Activated CD4-positive, alpha-beta T cell treated with anti-CD3 and anti-CD28 coated beads, Interleukin-2, amount 10 ng/mL, durations not matched to agents 7 days and 5 days (primary cell): ENCODE measurements at regions not wholly inside any gene's neighbourhood (a gene's known extent, or its start where the extent isn't known, plus 50 kb on each side); places are given as distances from the start of the nearest gene placed in this dataset.

Experiments used
- CTCF ChIA-PET: fragments of 350-600 bp; sonication (Branson Sonifier 250); formaldehyde crosslinking; loops from one replicate; lab custom pipeline; 2021; ENCODE audit warnings: antibody characterized with exemption; lab: Charles Lee
- POLR2A ChIA-PET: fragments of 350-600 bp; sonication (Branson Sonifier 250); formaldehyde crosslinking; loops from one replicate; lab custom pipeline; 2021; ENCODE audit warnings: antibody characterized with exemption; lab: Charles Lee
- DNase-seq: peaks from one replicate; pipeline ENCODE4 v3.0.0-alpha.2; 2020
- H3K27ac Mint-ChIP-seq: one replicate; pipeline ENCODE4 v1.8.0; 2021; ENCODE audit warnings: mild to moderate bottlenecking, moderate library complexity, mixed read lengths
- H3K27me3 Mint-ChIP-seq: one replicate; pipeline ENCODE4 v1.8.0; 2021; ENCODE audit warnings: mixed read lengths
- H3K36me3 Mint-ChIP-seq: one replicate; pipeline ENCODE4 v1.8.0; 2021; ENCODE audit warnings: low read depth, mixed read lengths
- H3K4me1 Mint-ChIP-seq: one replicate; pipeline ENCODE4 v1.8.0; 2021; ENCODE audit warnings: mixed read lengths
- H3K4me3 Mint-ChIP-seq: one replicate; pipeline ENCODE4 v1.8.0; 2021; ENCODE audit warnings: mild to moderate bottlenecking, moderate library complexity, mixed read lengths
- H3K9me3 Mint-ChIP-seq: one replicate; pipeline ENCODE4 v1.8.0; 2021; ENCODE audit warnings: mixed read lengths

- ChIA-PET CTCF (no interaction called here), POLR2A (no interaction called here)
- no peaks in the 10 kb centered on the region for H3K9me3 Mint-ChIP-seq
- no peak overlapping the region for H3K4me3 Mint-ChIP-seq
- peaks cover 4% of the 10 kb centered on the region for H3K27me3 Mint-ChIP-seq
- H3K4me1 Mint-ChIP-seq: no peaks in the 10 kb centered on the region
- peak; percentile 22 for DNase-seq
- no peak overlapping the region for H3K27ac Mint-ChIP-seq
- no peaks in the 10 kb centered on the region for H3K36me3 Mint-ChIP-seq
These were observed 1000.7 kb upstream of the LRRN3 start for GRCh38 chr7:110090110-110090820.

GRCh38 chr7:110095372-110096052 is 995.4 kb upstream of the LRRN3 start:
- DNase-seq: no peak
- CTCF ChIA-PET: interaction anchor here (0.5 kb wide), 1 partner anchor 431 kb away, joined by 3 read pairs; no protein-coding TSS in a partner anchor
- Mint-ChIP-seq H3K9me3 (no peaks in the 10 kb centered on the region), H3K27ac (no peak overlapping the region), H3K36me3 (no peaks in the 10 kb centered on the region), H3K4me1 (no peaks in the 10 kb centered on the region), H3K4me3 (no peak overlapping the region), H3K27me3 (peaks cover 4% of the 10 kb centered on the region)
- POLR2A ChIA-PET: no interaction called here

GRCh38 chr7:110104243-110104642 is 986.7 kb upstream of the LRRN3 start:
- H3K27ac Mint-ChIP-seq: no peak overlapping the region
- H3K27me3 Mint-ChIP-seq: no peaks in the 10 kb centered on the region
- no peaks in the 10 kb centered on the region for H3K36me3 Mint-ChIP-seq
- no peak for DNase-seq
- POLR2A ChIA-PET: no interaction called here
- CTCF ChIA-PET: no interaction called here
- H3K9me3 Mint-ChIP-seq: no peaks in the 10 kb centered on the region
- no peak overlapping the region for H3K4me3 Mint-ChIP-seq
- H3K4me1 Mint-ChIP-seq: no peaks in the 10 kb centered on the region

- no peak overlapping the region for H3K4me3 Mint-ChIP-seq
- no peaks in the 10 kb centered on the region for H3K9me3 Mint-ChIP-seq
- H3K27ac Mint-ChIP-seq: no peak overlapping the region
- POLR2A ChIA-PET: no interaction called here
- H3K27me3 Mint-ChIP-seq: no peaks in the 10 kb centered on the region
- no peaks in the 10 kb centered on the region for H3K4me1 Mint-ChIP-seq
- H3K36me3 Mint-ChIP-seq: no peaks in the 10 kb centered on the region
- CTCF ChIA-PET: no interaction called here
- DNase-seq: no peak
These were observed 985.6 kb upstream of the LRRN3 start for GRCh38 chr7:110105307-110105706.

- no peak for DNase-seq
- Mint-ChIP-seq H3K27ac (no peak overlapping the region), H3K4me3 (no peak overlapping the region), H3K36me3 (no peaks in the 10 kb centered on the region), H3K4me1 (no peaks in the 10 kb centered on the region), H3K27me3 (no peaks in the 10 kb centered on the region), H3K9me3 (no peaks in the 10 kb centered on the region)
- ChIA-PET CTCF (interaction anchor here (0.6 kb wide), 1 partner anchor 11 kb away, joined by 3 read pairs; no protein-coding TSS in a partner anchor), POLR2A (no interaction called here)
These were observed 985.1 kb upstream of the LRRN3 start for GRCh38 chr7:110105840-110106239.

GRCh38 chr7:110119883-110120581 is 970.9 kb upstream of the LRRN3 start:
- H3K36me3 Mint-ChIP-seq: no peaks in the 10 kb centered on the region
- no peaks in the 10 kb centered on the region for H3K27me3 Mint-ChIP-seq
- ChIA-PET CTCF (interaction anchor here (1.2 kb wide), 1 partner anchor 10 kb away, joined by 3 read pairs; no protein-coding TSS in a partner anchor), POLR2A (no interaction called here)
- no peak overlapping the region for H3K4me3 Mint-ChIP-seq
- H3K9me3 Mint-ChIP-seq: peaks cover 5% of the 10 kb centered on the region
- no peak for DNase-seq
- no peak overlapping the region for H3K27ac Mint-ChIP-seq
- no peaks in the 10 kb centered on the region for H3K4me1 Mint-ChIP-seq

GRCh38 chr7:110129159-110129558 is 961.8 kb upstream of the LRRN3 start:
- Mint-ChIP-seq H3K4me3 (no peak overlapping the region), H3K27me3 (no peaks in the 10 kb centered on the region), H3K9me3 (peaks cover 5% of the 10 kb centered on the region), H3K4me1 (no peaks in the 10 kb centered on the region), H3K36me3 (no peaks in the 10 kb centered on the region), H3K27ac (no peak overlapping the region)
- CTCF ChIA-PET: no interaction called here
- POLR2A ChIA-PET: no interaction called here
- no peak for DNase-seq

- ChIA-PET CTCF (no interaction called here), POLR2A (no interaction called here)
- Mint-ChIP-seq H3K27me3 (no peaks in the 10 kb centered on the region), H3K4me3 (no peak overlapping the region), H3K27ac (no peak overlapping the region), H3K36me3 (no peaks in the 10 kb centered on the region), H3K4me1 (no peaks in the 10 kb centered on the region), H3K9me3 (peaks cover 1% of the 10 kb centered on the region)
- DNase-seq: no peak
These were observed 960.3 kb upstream of the LRRN3 start for GRCh38 chr7:110130669-110131068.

- no peaks in the 10 kb centered on the region for H3K27me3 Mint-ChIP-seq
These were observed 959.6 kb upstream of the LRRN3 start for GRCh38 chr7:110131344-110131743.

GRCh38 chr7:110139056-110139455 is 951.9 kb upstream of the LRRN3 start:
- DNase-seq: no peak
- ChIA-PET POLR2A (no interaction called here), CTCF (no interaction called here)
- no peak overlapping the region for H3K4me3 Mint-ChIP-seq
- H3K9me3 Mint-ChIP-seq: no peaks in the 10 kb centered on the region
- no peaks in the 10 kb centered on the region for H3K36me3 Mint-ChIP-seq
- no peaks in the 10 kb centered on the region for H3K4me1 Mint-ChIP-seq
- no peak overlapping the region for H3K27ac Mint-ChIP-seq
- no peaks in the 10 kb centered on the region for H3K27me3 Mint-ChIP-seq

More at GRCh38 chr7:110131344-110131743, 959.6 kb upstream of the LRRN3 start:
- Mint-ChIP-seq H3K36me3 (no peaks in the 10 kb centered on the region), H3K27ac (no peak overlapping the region), H3K9me3 (no peaks in the 10 kb centered on the region), H3K4me3 (no peak overlapping the region), H3K4me1 (no peaks in the 10 kb centered on the region)
- CTCF ChIA-PET: no interaction called here
- no peak for DNase-seq
- POLR2A ChIA-PET: no interaction called here

GRCh38 chr7:110142939-110143526 is 947.9 kb upstream of the LRRN3 start:
- Mint-ChIP-seq H3K36me3 (no peaks in the 10 kb centered on the region), H3K4me3 (no peak overlapping the region), H3K27me3 (no peaks in the 10 kb centered on the region), H3K4me1 (no peaks in the 10 kb centered on the region), H3K27ac (no peak overlapping the region), H3K9me3 (no peaks in the 10 kb centered on the region)
- CTCF ChIA-PET: no interaction called here
- DNase-seq: no peak
- POLR2A ChIA-PET: no interaction called here

GRCh38 chr7:110144599-110144998 is 946.3 kb upstream of the LRRN3 start:
- no peak overlapping the region for H3K27ac Mint-ChIP-seq
- no peaks in the 10 kb centered on the region for H3K36me3 Mint-ChIP-seq
- no peak for DNase-seq
- CTCF ChIA-PET: no interaction called here
- no peaks in the 10 kb centered on the region for H3K27me3 Mint-ChIP-seq
- no peak overlapping the region for H3K4me3 Mint-ChIP-seq
- H3K4me1 Mint-ChIP-seq: no peaks in the 10 kb centered on the region
- no peaks in the 10 kb centered on the region for H3K9me3 Mint-ChIP-seq
- POLR2A ChIA-PET: no interaction called here

GRCh38 chr7:110148054-110148453 is 942.9 kb upstream of the LRRN3 start:
- Mint-ChIP-seq H3K27ac (no peak overlapping the region), H3K4me3 (no peak overlapping the region), H3K4me1 (no peaks in the 10 kb centered on the region), H3K27me3 (peaks cover 2% of the 10 kb centered on the region), H3K36me3 (no peaks in the 10 kb centered on the region), H3K9me3 (no peaks in the 10 kb centered on the region)
- POLR2A ChIA-PET: no interaction called here
- CTCF ChIA-PET: no interaction called here
- no peak for DNase-seq
